ENCODE measurements at regions not wholly inside any gene's neighbourhood (a gene's known extent, or its start where the extent isn't known, plus 50 kb on each side); places are given as distances from the start of the nearest gene placed in this dataset.

- DNase-seq (ENCODE audit: low read depth in 2 of 2): no peak
Observed at GRCh38 chr7:106196460-106197021, 84.4 kb upstream of the SYPL1 start.

- no peak for DNase-seq (ENCODE audit: low read depth in 2 of 2)
Observed at GRCh38 chr7:106193661-106194060, 81.5 kb upstream of the SYPL1 start.

GRCh38 chr7:106190589-106191330 is 78.6 kb upstream of the SYPL1 start:
- DNase-seq (ENCODE audit: low read depth in 2 of 2): no peak

GRCh38 chr7:106187613-106188350 is 75.7 kb upstream of the SYPL1 start:
- DNase-seq (ENCODE audit: low read depth in 2 of 2): no peak

GRCh38 chr7:106185719-106186118 is 73.6 kb upstream of the SYPL1 start:
- DNase-seq (ENCODE audit: low read depth in 2 of 2): no peak

GRCh38 chr7:106183952-106184351 is 71.8 kb upstream of the SYPL1 start:
- no peak for DNase-seq (ENCODE audit: low read depth in 2 of 2)

- DNase-seq (ENCODE audit: low read depth in 2 of 2): no peak
Observed at GRCh38 chr7:106182904-106183303, 70.8 kb upstream of the SYPL1 start.

GRCh38 chr7:106181658-106182265 is 69.7 kb upstream of the SYPL1 start:
- DNase-seq (ENCODE audit: low read depth in 2 of 2): no peak

- no peak for DNase-seq (ENCODE audit: low read depth in 2 of 2)
Observed at GRCh38 chr7:106180721-106181120, 68.6 kb upstream of the SYPL1 start.

- no peak for DNase-seq (ENCODE audit: low read depth in 2 of 2)
Observed at GRCh38 chr7:106179256-106179655, 67.1 kb upstream of the SYPL1 start.

GRCh38 chr7:106178593-106179134 is 66.6 kb upstream of the SYPL1 start:
- no peak for DNase-seq (ENCODE audit: low read depth in 2 of 2)

- DNase-seq (ENCODE audit: low read depth in 2 of 2): no peak
Observed at GRCh38 chr7:106177738-106178592, 65.9 kb upstream of the SYPL1 start.

GRCh38 chr7:106177300-106177690 is 65.2 kb upstream of the SYPL1 start:
- DNase-seq (ENCODE audit: low read depth in 2 of 2): no peak

- DNase-seq (ENCODE audit: low read depth in 2 of 2): peak; percentile 38 to 53
Observed at GRCh38 chr7:106176414-106177299, 64.5 kb upstream of the SYPL1 start.

- DNase-seq (ENCODE audit: low read depth in 2 of 2): no peak
Observed at GRCh38 chr7:106175507-106175906, 63.4 kb upstream of the SYPL1 start.

- DNase-seq (ENCODE audit: low read depth in 2 of 2): no peak
Observed at GRCh38 chr7:106170651-106171050, 58.5 kb upstream of the SYPL1 start.

- DNase-seq (ENCODE audit: low read depth in 2 of 2): no peak
Observed at GRCh38 chr7:106169821-106170610, 57.9 kb upstream of the SYPL1 start.

GRCh38 chr7:106167439-106168136 is 55.5 kb upstream of the SYPL1 start:
- no peak for DNase-seq (ENCODE audit: low read depth in 2 of 2)

Measured in stimulated activated CD8-positive, alpha-beta memory T cell treated with anti-CD3 and anti-CD28 coated beads, Interleukin-7, amount 100 ng/mL, for 1 hour (primary cell).